Stimulated activated CD8-positive, alpha-beta memory T cell treated with anti-CD3 and anti-CD28 coated beads, Interleukin-2, amount 100 ng/mL, for 48 hours (primary cell): ENCODE measurements at regions not wholly inside any gene's neighbourhood (a gene's known extent, or its start where the extent isn't known, plus 50 kb on each side); places are given as distances from the start of the nearest gene placed in this dataset.

Experiments
- DNase-seq, 2 donors: peaks; one replicate each; pipeline ENCODE4 v3.0.0-alpha.2; 2020; ENCODE audit warnings: low read depth in 2 of 2

- no peak for DNase-seq
Measured at GRCh38 chr18:76685860-76686259, 136.5 kb upstream of the ZNF236 start.

DNA sequence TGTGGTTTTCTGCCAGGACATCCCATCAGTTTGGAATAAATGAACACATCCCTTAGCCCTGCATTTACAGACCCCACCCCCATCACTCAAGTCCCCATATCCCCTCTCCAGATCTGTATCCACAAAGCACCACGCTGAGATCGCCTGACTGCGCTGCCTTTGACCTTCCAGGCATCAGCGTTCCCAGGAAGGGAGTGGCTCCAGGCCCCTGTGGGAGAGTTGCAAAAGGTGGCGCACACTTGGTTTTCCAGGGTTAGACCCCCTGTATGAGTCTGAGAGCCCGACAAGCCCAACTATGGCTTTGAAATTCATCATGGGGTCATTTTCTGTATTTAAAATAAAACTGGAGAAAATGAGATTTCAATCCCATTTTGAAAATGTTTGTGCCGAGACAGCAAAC lies 137.0 kb upstream of the ZNF236 start:
- no peak for DNase-seq

- DNase-seq, result no peak
Measured at GRCh38 chr18:76684265-76684664, 138.1 kb upstream of the ZNF236 start.

GRCh38 chr18:76679945-76680344 lies 142.4 kb upstream of the ZNF236 start:
- DNase-seq, result no peak

- no peak for DNase-seq
Measured at GRCh38 chr18:76679259-76679658, 143.1 kb upstream of the ZNF236 start.

- DNase-seq, result no peak
Measured at GRCh38 chr18:76678248-76678647, 144.1 kb upstream of the ZNF236 start.

GRCh38 chr18:76674596-76674995 lies 147.8 kb upstream of the ZNF236 start:
- no peak for DNase-seq

DNA sequence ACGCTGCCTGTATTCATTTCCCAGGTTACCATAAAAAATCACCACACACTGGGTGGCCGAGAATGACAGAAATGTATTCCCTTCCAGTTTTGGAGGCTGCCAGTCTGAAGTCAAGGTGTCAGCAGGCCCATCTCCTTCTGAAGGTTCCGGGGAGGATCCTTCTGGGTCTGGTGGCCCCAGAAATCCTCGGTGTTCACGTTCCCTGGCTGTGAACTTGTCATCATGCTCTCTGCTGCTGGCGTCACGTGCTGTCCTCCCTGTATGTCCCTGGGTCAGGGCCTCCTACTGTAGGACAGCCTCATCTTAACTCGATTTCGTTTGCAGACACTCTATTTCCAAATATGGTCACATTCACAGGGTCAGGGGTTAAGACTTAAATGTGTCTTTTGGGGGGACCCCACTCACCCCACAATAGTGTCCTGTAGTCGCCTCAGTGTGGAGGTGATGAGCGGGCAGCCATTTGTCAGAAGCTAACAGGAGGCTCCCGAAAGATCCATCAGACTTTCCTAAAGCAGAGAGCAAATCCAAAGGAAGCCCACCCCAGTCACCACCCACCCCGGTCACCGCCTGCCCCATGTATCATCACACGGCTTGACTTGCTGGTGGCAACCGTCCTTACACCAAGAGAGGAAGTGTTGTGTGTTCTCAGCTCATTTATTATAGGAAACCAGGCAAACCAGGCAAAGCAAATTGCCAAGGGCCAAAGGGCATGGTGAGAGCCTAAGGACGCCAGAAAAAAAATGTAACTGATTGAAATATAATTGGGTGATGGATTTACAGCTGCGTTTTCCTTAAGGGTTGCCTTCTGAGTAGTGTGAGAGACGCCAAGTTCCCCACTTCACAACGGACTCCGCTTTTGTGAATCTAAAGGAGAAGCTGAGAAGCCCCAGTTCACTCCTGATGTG lies 148.8 kb upstream of the ZNF236 start:
- no peak for DNase-seq

GRCh38 chr18:76672627-76673026 lies 149.7 kb upstream of the ZNF236 start:
- DNase-seq, result no peak

- DNase-seq, result no peak
Measured at GRCh38 chr18:76670564-76671288, 151.6 kb upstream of the ZNF236 start.

GRCh38 chr18:76668546-76668945 lies 153.8 kb upstream of the ZNF236 start:
- DNase-seq, result no peak

DNA sequence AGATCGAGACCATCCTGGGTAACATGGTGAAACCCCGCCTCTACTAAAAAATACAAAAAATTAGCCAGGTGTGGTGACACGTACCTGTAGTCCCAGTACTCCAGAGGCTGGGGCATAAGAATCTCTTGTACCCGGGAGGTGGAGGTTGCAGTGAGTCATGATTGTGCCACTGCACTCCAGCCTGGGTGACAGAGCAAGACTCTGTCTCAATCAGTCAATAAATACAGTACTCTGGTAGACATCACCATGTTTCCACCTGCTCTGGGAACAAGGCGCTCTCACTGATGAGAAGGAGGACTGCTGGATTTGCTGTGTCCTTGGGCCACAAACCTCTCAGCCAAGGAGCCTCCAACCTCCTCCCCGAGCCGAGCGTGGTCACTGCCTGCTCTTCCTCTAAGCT lies 154.2 kb upstream of the ZNF236 start:
- no peak for DNase-seq

DNA sequence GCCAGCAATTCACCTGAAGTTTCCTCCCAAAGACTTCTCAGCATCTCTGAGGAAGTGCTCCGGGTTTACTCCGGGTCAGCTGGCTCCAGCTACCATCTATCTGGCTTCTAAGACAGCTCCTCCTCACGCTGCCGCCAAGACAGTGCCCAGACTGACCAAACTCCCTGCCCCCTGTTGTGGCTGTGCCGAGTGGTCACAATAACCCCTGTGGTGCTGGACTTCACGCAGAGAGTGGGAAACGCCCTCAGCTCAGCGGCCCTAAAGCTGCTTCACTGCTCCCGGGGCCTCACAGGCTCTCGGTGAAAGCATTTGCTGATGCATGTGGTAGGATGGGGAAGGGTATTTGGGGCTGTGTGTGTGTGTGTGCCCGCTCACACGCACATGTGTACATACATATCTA lies 154.8 kb upstream of the ZNF236 start:
- no peak for DNase-seq

DNA sequence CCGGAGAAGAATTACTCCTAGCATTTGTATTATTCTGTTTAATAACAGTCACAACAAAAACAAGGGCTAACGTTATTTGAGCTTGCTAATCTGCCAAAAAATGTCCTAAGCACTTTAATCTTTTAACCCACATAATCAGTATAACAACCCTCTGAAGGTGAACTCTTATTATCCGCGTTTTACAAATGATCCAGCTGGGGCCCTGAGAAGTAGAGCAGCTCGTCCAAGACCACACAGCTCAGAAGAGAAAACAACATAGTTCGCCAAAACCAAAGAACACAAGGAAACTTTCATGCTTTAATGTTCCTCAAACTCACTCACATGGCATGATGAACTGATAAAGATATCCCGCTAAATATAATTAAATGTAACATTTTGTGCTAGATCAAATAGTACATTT lies 159.7 kb upstream of the ZNF236 start:
- DNase-seq, result no peak

DNA sequence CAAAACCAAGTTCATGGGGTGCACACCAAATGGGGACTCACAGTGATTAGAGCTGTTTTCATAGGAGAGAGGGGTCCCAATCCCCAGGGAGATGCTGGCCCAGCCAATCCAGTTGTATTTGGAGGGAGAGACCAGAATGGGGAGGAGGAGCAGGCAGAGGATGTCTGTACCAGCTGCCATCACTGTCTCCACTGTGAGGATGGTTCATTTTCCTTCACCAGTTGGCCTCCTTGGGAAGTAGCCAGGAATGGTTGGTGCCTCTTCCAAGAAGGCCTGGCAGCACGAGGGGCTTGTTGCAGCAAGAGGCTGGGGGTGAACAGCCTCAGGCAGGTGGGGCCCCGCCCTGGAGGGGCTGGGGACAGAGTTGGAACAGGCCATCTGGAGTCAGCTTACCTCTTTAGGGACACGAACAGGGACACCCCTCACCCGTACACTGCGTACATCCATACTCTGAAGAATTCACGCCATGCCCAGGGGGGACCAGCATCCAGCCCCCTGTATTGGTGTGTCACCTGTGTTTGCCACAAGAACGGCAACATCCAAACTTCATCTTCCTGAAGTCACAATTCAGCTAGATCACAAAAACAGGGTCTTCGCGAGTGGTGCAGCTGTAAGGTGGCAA lies 161.7 kb upstream of the ZNF236 start:
- DNase-seq, result no peak

GRCh38 chr18:76658627-76659026 lies 163.6 kb upstream of the ZNF516 start:
- peak; percentile 43 to 54 for DNase-seq

DNA sequence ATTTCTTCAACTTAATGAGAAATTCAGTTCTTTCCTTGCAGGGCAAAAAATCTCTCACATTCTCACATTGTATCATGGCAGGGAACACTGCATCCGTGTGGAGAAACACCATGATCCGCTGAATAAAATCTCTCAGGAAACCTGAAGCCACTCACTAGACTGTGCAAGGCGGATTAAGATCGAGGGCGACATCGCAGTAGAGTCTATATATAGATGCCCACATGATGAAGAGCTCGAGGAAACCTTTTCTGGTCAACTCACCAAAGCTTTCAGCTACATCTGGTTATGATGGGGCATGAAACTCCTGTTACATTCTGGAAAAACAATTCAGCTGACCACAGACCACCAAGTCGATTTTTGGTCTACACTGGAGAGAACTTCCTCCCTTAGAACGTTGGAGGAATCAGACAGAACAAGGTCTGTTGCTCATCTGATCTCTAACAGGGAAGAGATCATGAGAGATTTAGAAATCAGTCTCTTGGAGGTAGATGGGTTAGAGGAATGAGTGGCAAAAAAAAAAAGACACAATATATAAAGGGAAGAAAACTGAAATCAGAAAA lies 162.9 kb upstream of the ZNF516 start:
- no peak for DNase-seq

DNA sequence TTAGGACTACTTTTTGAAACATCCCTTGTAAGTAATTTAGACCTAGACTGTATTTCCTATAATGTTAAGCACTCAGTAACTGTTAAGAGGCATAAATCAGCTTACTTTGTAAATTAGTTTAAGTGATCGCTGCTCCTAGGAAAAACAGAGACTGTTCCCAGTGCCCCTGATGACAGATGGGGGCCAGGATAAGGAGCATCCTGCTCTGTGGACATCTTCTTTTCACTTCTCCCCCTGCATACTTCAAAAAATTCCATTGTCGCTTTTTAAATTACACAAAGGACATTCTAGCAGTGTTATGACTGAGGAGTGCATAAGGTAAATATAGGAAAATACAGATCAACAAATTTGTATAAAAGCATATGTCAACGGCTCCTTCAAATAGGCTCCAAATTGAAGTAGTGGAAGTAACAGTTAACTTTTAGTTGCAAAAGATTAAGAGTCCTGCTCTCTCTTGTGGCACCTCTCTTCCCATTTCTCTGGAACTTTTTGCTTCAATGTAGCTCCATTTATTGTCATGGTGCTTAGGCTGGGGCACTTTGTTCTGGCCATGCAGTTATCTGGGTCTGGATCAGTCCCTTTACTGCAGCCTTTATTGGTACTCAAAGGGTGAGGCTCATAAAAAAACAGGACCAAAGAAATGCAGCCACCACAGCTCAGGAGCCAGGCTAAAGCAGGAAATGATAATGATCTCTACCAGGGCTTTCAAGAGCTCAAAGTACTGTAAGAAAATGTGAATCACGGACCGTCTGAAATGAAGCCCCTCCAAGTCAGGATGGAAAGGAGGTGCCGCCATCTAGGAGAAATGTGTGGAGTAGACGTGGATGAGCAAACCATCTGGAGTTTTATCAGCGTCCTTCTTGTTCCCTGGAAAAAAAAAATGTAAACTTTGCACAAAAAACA lies 162.1 kb upstream of the ZNF516 start:
- no peak for DNase-seq

- no peak for DNase-seq
Measured at GRCh38 chr18:76654577-76654976, 159.5 kb upstream of the ZNF516 start.

DNA sequence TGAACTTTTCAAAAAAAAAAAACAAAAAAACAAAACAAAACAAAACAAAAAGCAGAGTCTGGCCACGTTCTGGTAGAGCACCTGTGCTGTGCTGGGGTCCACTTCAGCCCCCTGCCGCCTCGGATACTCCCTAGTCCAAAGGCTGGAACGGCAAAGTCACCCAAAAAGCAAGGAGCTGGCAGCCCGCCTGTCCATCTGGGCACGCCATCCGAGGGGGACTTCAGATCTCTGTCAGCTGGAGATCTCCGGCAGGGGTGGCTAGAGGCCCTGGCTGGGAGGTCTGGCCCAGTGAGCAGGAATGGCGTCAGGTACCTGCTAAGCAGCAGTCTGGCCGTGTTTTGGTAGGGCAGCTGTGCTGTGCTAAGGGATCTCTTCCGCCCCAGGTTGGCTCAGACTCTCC lies 152.3 kb upstream of the ZNF516 start:
- no peak for DNase-seq

DNA sequence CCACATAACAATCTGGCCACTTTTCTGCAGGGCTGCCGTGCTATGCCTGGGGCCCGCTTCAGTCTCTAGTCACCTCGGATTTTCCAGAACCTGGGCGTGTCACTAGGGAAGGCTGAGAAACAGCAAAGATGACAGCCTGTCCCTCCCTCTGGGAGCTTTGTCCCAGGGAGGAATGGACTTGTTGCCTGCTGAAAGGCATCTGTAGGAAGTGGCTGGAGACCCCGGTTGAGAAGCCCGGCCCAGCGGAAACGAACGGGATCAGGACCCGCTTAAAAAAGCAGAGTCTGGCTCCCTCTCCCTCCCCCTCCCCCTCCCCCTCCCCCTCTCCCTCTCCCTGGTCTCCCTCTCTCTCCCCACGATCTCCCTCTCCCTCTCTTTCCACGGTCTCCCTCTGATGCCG lies 149.5 kb upstream of the ZNF516 start:
- no peak for DNase-seq
